Progenitor cell of endocrine pancreas (in vitro differentiated cells): ENCODE measurements at regions not wholly inside any gene's neighbourhood (a gene's known extent, or its start where the extent isn't known, plus 50 kb on each side); places are given as distances from the start of the nearest gene placed in this dataset.
"Not testable (repeated sequence)": the region's sequence is repeated elsewhere in the genome, so short reads cannot be mapped to it uniquely, and the experiment has no call there.

ENCODE experiments used
- DNase-seq: peaks from one replicate; pipeline ENCODE4 v3.0.0; 2021; ENCODE audit warnings: low spot score; ENCODE audit not compliant: unreplicated experiment
- H3K27ac Mint-ChIP-seq: 2 replicates; pipeline ENCODE4 v1.8.0; 2021; ENCODE audit warnings: mild to moderate bottlenecking, moderate library complexity, mixed read lengths
- H3K27me3 Mint-ChIP-seq: 2 replicates; pipeline ENCODE4 v1.8.0; 2021; ENCODE audit warnings: mixed read lengths
- H3K36me3 Mint-ChIP-seq: 2 replicates; pipeline ENCODE4 v1.8.0; 2022; ENCODE audit warnings: mixed read lengths; ENCODE audit not compliant: insufficient read depth
- H3K4me1 Mint-ChIP-seq: 2 replicates; pipeline ENCODE4 v1.8.0; 2021; ENCODE audit warnings: low read depth, mixed read lengths
- H3K4me3 Mint-ChIP-seq: 2 replicates; pipeline ENCODE4 v1.8.0; 2021; ENCODE audit warnings: low read depth, mild to moderate bottlenecking, moderate library complexity, mixed read lengths
- H3K9me3 Mint-ChIP-seq: 2 replicates; pipeline ENCODE4 v1.8.0; 2021; ENCODE audit warnings: low read depth, mixed read lengths
- TF ChIP-seq, protein P1 (sequence below): fragments of 200-600 bp; sonication (generic); IDR thresholded peaks from one replicate; pipeline ENCODE4 v1.5.0; 2021; ENCODE audit warnings: antibody characterized with exemption, mild to moderate bottlenecking; ENCODE audit not compliant: unreplicated experiment

DNA sequence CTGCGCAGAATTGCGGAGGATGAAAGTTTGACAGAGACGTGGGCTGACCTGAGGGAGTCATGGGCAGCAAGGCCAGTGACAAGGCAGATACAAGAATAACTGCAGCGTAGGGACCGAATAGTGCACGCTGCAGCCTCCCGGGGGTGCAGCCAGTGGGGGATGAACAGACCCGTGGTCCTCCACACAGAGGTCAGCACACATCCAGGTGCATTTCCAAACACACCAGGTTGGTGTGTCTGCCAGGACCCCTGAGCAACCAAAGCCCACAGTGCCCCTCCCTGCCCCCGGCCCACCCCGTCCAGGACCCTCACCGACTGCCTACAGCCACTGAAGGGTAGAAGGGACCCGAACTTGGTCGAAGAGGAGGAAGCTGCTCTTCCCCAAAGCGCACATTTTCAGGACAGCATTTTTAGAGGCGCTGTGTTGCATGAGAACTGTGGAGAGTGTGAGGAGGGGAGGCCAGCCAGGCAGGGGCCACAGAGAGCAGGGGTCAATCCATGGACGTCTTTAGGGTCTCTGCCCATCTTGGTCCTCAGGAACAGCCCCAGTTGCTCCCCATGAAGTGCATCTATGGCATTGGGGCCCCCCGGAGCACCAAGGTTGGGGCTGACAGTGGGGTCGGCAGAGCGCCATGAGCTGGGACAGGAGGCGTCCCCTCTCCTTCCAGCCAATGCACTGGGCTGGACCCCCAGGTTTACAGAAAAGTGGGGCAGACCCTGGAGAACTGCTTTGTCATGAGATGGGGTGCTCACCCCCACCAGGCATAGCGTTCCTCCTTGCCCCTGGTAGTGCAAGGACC, 157.8 kb upstream of the AFDN start:
- peaks cover 12% of the 10 kb centered on the region for H3K9me3 Mint-ChIP-seq
- H3K4me3 Mint-ChIP-seq = no peak overlapping the region
- no peak overlapping the region for H3K27ac Mint-ChIP-seq
- peaks cover 1% of the 10 kb centered on the region for H3K36me3 Mint-ChIP-seq
- no peaks in the 10 kb centered on the region for H3K27me3 Mint-ChIP-seq
- no peak for DNase-seq
- H3K4me1 Mint-ChIP-seq = peaks cover 62% of the 10 kb centered on the region
- TF ChIP-seq, protein P1, sequence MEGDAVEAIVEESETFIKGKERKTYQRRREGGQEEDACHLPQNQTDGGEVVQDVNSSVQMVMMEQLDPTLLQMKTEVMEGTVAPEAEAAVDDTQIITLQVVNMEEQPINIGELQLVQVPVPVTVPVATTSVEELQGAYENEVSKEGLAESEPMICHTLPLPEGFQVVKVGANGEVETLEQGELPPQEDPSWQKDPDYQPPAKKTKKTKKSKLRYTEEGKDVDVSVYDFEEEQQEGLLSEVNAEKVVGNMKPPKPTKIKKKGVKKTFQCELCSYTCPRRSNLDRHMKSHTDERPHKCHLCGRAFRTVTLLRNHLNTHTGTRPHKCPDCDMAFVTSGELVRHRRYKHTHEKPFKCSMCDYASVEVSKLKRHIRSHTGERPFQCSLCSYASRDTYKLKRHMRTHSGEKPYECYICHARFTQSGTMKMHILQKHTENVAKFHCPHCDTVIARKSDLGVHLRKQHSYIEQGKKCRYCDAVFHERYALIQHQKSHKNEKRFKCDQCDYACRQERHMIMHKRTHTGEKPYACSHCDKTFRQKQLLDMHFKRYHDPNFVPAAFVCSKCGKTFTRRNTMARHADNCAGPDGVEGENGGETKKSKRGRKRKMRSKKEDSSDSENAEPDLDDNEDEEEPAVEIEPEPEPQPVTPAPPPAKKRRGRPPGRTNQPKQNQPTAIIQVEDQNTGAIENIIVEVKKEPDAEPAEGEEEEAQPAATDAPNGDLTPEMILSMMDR = no peak

DNA sequence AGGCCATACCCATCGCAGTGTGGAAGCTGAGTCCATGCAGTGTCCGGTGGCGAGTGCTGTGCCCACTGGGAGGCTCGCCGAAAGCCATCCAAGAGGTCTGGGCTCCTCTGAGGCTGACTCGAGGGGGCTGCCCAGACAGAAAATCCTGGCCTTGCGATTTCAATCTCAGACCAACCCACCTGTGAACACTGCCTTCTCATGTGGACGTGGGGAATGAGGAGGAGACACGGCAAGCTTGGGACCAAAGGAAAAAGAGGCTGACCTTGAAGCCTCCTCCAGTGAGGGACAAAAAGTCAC, 157.2 kb upstream of the AFDN start:
- H3K27ac Mint-ChIP-seq = no peak overlapping the region
- H3K4me3 Mint-ChIP-seq = no peak overlapping the region
- H3K4me1 Mint-ChIP-seq = peaks cover 60% of the 10 kb centered on the region
- H3K36me3 Mint-ChIP-seq = peaks cover 1% of the 10 kb centered on the region
- peaks cover 12% of the 10 kb centered on the region for H3K9me3 Mint-ChIP-seq
- TF ChIP-seq, protein P1 = no peak
- no peak for DNase-seq
- no peaks in the 10 kb centered on the region for H3K27me3 Mint-ChIP-seq

DNA sequence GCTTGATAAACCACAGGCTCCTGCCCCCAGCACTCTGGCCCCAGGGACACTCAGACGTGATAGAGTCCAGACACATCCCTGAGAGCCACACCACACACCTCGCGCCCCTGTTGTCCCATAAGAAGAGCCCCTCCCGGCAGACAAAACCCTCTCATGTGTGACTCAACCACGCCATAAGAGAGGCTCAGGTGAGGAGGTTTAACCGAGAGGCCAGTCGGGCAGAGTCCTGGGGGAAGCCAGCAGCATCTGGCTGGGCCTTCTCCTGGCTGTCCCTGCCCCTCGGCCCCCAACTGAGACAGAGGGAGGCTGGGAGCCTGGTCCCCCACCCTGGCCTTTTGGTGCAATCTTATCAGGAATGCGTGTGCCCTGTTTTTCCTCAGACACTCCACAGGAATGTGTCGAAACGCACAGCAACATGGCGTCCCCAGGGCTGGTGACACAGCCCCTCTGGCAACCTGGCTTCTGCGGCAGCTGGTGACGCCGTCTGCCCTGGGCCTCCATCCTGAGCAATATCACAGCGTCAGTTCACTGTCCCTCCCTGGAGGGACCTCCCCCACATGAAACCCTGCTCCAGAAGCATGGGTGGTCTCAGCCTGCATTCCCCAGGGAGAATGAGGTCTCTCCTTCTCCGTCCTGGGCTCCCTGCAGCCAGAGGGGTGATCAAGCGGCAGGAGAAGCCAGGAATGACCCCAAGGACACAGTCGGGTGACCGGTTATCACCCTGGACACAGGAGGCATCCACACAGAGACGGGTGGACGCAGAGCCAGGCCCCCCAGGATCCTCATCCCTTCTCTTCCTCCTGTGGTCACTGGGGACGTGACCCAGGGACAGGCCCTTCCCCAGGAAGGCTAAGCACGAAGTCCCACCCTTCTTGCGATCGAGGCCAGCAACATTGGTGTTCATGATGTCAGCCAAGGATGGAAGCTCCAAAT, 156.6 kb upstream of the AFDN start:
- peak overlapping the region; percentile 73 for H3K27ac Mint-ChIP-seq
- no peak for DNase-seq
- H3K4me3 Mint-ChIP-seq = no peak overlapping the region

DNA sequence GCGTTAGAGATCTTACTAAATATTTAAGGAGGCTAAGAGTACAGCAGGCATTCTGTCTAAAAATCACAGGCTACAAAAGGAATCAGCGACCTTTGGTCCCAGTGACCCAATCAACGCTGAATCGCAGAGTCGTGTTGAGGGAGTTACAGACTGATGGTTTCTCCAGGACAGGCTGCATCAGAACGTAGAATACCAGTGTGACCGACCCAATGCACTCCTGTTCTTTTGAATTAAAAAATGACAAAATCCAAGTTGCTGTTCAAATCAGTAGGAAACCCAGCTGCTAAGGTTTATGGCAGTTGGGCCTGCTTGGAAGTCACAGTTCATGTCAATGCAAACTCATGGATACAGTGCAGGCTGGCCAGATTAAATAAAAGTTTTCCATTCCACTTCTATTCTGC, 155.8 kb upstream of the AFDN start:
- Mint-ChIP-seq H3K9me3 (peaks cover 12% of the 10 kb centered on the region), H3K27me3 (no peaks in the 10 kb centered on the region), H3K4me1 (peaks cover 60% of the 10 kb centered on the region), H3K36me3 (peaks cover 1% of the 10 kb centered on the region), H3K4me3 (no peak overlapping the region), H3K27ac (no peak overlapping the region)
- DNase-seq = no peak
- TF ChIP-seq, protein P1 = no peak

More for the DNA sequence above, 156.6 kb upstream of the AFDN start:
- H3K27me3 Mint-ChIP-seq = no peaks in the 10 kb centered on the region
- H3K9me3 Mint-ChIP-seq = peaks cover 12% of the 10 kb centered on the region
- peaks cover 1% of the 10 kb centered on the region for H3K36me3 Mint-ChIP-seq
- peaks cover 61% of the 10 kb centered on the region for H3K4me1 Mint-ChIP-seq
- TF ChIP-seq, protein P1 = no peak

DNA sequence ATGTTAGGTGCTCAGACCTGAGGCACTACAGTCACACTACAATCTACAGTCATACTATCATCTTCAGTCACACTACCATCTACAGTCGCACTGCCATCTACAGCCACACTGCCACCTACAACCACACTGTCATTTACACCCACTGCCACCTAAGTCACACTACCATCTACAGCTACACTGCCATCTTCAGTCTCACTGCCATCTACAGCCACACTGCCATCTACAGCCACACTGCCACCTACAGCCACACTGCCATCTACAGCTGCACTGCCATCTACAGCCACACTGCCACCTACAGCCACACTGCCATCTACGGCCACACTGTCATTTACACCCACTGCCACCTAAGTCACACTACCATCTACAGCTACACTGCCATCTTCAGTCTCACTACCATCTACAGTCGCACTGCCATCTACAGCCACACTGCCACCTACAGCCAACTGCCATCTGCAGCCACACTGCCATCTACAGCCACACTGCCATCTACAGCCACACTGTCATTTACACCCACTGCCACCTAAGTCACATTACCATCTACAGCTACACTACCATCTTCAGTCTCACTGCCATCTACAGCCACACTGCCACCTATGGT, 155.2 kb upstream of the AFDN start:
- DNase-seq, H3K36me3 Mint-ChIP-seq, H3K4me3 Mint-ChIP-seq, H3K27me3 Mint-ChIP-seq: not testable (repeated sequence)
- Mint-ChIP-seq H3K27ac (peak overlapping the region; percentile 22), H3K9me3 (peaks cover 12% of the 10 kb centered on the region), H3K4me1 (peaks cover 60% of the 10 kb centered on the region)
